Endothelial cell of umbilical vein (primary cell): ENCODE measurements at regions not wholly inside any gene's neighbourhood (a gene's known extent, or its start where the extent isn't known, plus 50 kb on each side); places are given as distances from the start of the nearest gene placed in this dataset.

Experiments used
- BruUV-seq: library from RNA; stranded (reverse); fragments of 400-500 nt; replicated peaks from 2 replicates; lab custom pipeline; 2021; lab: Mats Ljungman, UMichigan
- CTCF ChIA-PET: fragments of 300-600, 350-600 bp; sonication (Branson Sonifier 250); formaldehyde crosslinking; loops from one replicate; lab custom pipeline; 2021; ENCODE audit warnings: antibody characterized with exemption, inconsistent platforms; lab: Charles Lee
- POLR2A ChIA-PET: fragments of 300-600, 350-600 bp; sonication (Branson Sonifier 250); formaldehyde crosslinking; loops from one replicate; lab custom pipeline; 2021; ENCODE audit warnings: antibody characterized with exemption, inconsistent platforms; lab: Charles Lee
- DNase-seq: peaks from one replicate; pipeline ENCODE4 v3.0.0-alpha.2; 2011; ENCODE audit warnings: low read depth, low spot score
- FAIRE-seq: peaks from 2 replicates; lab custom pipeline; 2011; peaks lifted over from hg19 to GRCh38; lab: Jason Lieb, UNC
- H2AFZ ChIP-seq: 2 replicates; pipeline ENCODE4 v1.6.0; 2012; ENCODE audit warnings: low read depth, low read length, control low read depth, inconsistent platforms
- H3K27ac ChIP-seq: 2 replicates; pipeline ENCODE4 v1.5.1; 2011; ENCODE audit warnings: low read depth, mild to moderate bottlenecking, control low read depth, low read length, moderate library complexity; ENCODE audit not compliant: insufficient read depth
- H3K27me3 ChIP-seq, 2 experiments: 2 replicates each; pipeline versions ENCODE4 v1.6.0 to v1.6.1; 2011; ENCODE audit warnings: low read length in 2 of 2, mixed read lengths in 1 of 2; ENCODE audit not compliant: control insufficient read depth in 2 of 2, insufficient read depth in 2 of 2
- H3K36me3 ChIP-seq, 2 experiments: 2 replicates in 1 of 2; 3 replicates in 1 of 2; pipeline ENCODE4 v1.5.1; 2011; ENCODE audit warnings: low read length in 2 of 2, mild to moderate bottlenecking in 1 of 2, moderate library complexity in 1 of 2; ENCODE audit not compliant: control insufficient read depth in 2 of 2, insufficient read depth in 2 of 2; ENCODE audit errors: extremely low read depth in 1 of 2
- H3K4me1 ChIP-seq: 3 replicates; pipeline ENCODE4 v1.5.1; 2011; ENCODE audit warnings: mild to moderate bottlenecking, low read length; ENCODE audit not compliant: control insufficient read depth, insufficient read depth; ENCODE audit errors: extremely low read depth
- H3K4me2 ChIP-seq: 2 replicates; pipeline ENCODE4 v1.6.1; 2011; ENCODE audit warnings: low read length, control low read depth, mixed read lengths; ENCODE audit not compliant: insufficient read depth
- H3K4me3 ChIP-seq, 3 experiments: fragments of 200-600 bp in 1 of 3; sonication (generic), shearing (Covaris generic) in 1 of 3; replicated peaks in 1 of 3; 2 replicates each; pipeline ENCODE4 v1.5.1; 2011 to 2016; ENCODE audit warnings: control low read depth in 3 of 3, low read length in 3 of 3, mild to moderate bottlenecking in 2 of 3, inconsistent platforms in 1 of 3, low read depth in 1 of 3, moderate library complexity in 1 of 3; ENCODE audit not compliant: insufficient read depth in 1 of 3
- H3K79me2 ChIP-seq: 2 replicates; pipeline ENCODE4 v1.6.0; 2012; ENCODE audit warnings: low read length, inconsistent platforms; ENCODE audit not compliant: control insufficient read depth, insufficient read depth
- H3K9ac ChIP-seq: replicated peaks from 2 replicates; pipeline ENCODE3; 2011; ENCODE audit warnings: low read length, control low read depth; ENCODE audit not compliant: insufficient read depth; ENCODE audit errors: extremely low read depth
- H3K9me1 ChIP-seq: replicated peaks from 3 replicates; pipeline ENCODE4 v1.6.0; 2011; ENCODE audit warnings: mild to moderate bottlenecking, low read length; ENCODE audit not compliant: control insufficient read depth, insufficient read depth; ENCODE audit errors: extremely low read depth
- H3K9me3 ChIP-seq: replicated peaks from 2 replicates; pipeline ENCODE4 v1.5.1; 2012; ENCODE audit warnings: low read length, inconsistent platforms; ENCODE audit not compliant: control insufficient read depth, insufficient read depth
- H4K20me1 ChIP-seq: replicated peaks from 2 replicates; pipeline ENCODE3; 2011; ENCODE audit warnings: mild to moderate bottlenecking, low read length; ENCODE audit not compliant: control insufficient read depth, insufficient read depth; ENCODE audit errors: extremely low read depth
- CTCF ChIP-seq, 2 donors: IDR thresholded peaks; 1 replicate in 1 of 2; 2 replicates in 1 of 2; pipeline ENCODE4 v1.5.1; 2011; ENCODE audit warnings: low read length in 2 of 2, mild to moderate bottlenecking in 2 of 2, moderate library complexity in 2 of 2, control low read depth in 1 of 2, inconsistent platforms in 1 of 2, low read depth in 1 of 2; ENCODE audit not compliant: insufficient read depth in 1 of 2; ENCODE audit errors: extremely low read depth in 1 of 2
- EZH2 ChIP-seq: IDR thresholded peaks from 2 replicates; pipeline ENCODE4 v1.6.1; 2012; ENCODE audit warnings: borderline replicate concordance, low read depth, mild to moderate bottlenecking, moderate library complexity, low read length, inconsistent platforms; ENCODE audit not compliant: severe bottlenecking
- FOS ChIP-seq: IDR thresholded peaks from 2 replicates; pipeline ENCODE4 v1.6.1; 2011; ENCODE audit warnings: mild to moderate bottlenecking, low read length, moderate library complexity, borderline replicate concordance; ENCODE audit not compliant: insufficient read depth
- GATA2 ChIP-seq: IDR thresholded peaks from 2 replicates; pipeline ENCODE4 v1.7.0; 2011; ENCODE audit warnings: low read depth, mild to moderate bottlenecking, moderate library complexity, mixed read lengths, low read length; ENCODE audit not compliant: insufficient read length, insufficient read depth
- JUN ChIP-seq: IDR thresholded peaks from 2 replicates; pipeline ENCODE4 v1.6.1; 2011; ENCODE audit warnings: borderline replicate concordance, low read depth; ENCODE audit not compliant: insufficient read length, insufficient read depth
- MAX ChIP-seq: IDR thresholded peaks from 2 replicates; pipeline ENCODE4 v1.6.1; 2011; ENCODE audit not compliant: insufficient read depth, insufficient read length
- MYC ChIP-seq: IDR thresholded peaks from one replicate; pipeline ENCODE4 v1.6.1; 2011; ENCODE audit warnings: mild to moderate bottlenecking, low read depth, low read length
- POLR2A ChIP-seq: IDR thresholded peaks from 2 replicates; pipeline ENCODE4 v1.6.1; 2012; ENCODE audit warnings: low read depth, mild to moderate bottlenecking, control low read depth, low read length
- POLR2AphosphoS5 ChIP-seq: IDR thresholded peaks from 2 replicates; pipeline ENCODE4 v1.6.1; 2012; ENCODE audit warnings: low read depth, mild to moderate bottlenecking, control low read depth, low read length, moderate library complexity; ENCODE audit not compliant: insufficient read depth
- dilution Hi-C: fragments of 300-500 bp; cut with MboI; formaldehyde crosslinking; loops from one replicate; pipeline ENCODE4 v1.15.0; 2019; ENCODE audit warnings: low sequenced_read_pairs; ENCODE audit not compliant: extremely low pct_ligation_motif_present
- intact Hi-C: fragments of 100-400 bp; cut with micrococcal nuclease; formaldehyde crosslinking; loops from one replicate; pipeline ENCODE4 v1.10.0; 2022

GRCh38 chr11:116130122-116130521, 625.9 kb upstream of the CADM1 start:
- Histone ChIP-seq H3K27me3 (no peaks in the 10 kb centered on the region), H3K9me1 (no peaks in the 10 kb centered on the region), H3K4me1 (no peaks in the 10 kb centered on the region), H3K36me3 (no peaks in the 10 kb centered on the region), H3K9me3 (no peaks in the 10 kb centered on the region), H3K4me2 (no peak overlapping the region), H3K4me3 (no peak overlapping the region), H3K9ac (no peak overlapping the region), H4K20me1 (no peaks in the 10 kb centered on the region), H2AFZ (no peak overlapping the region), H3K27ac (no peak overlapping the region), H3K79me2 (no peaks in the 10 kb centered on the region)
- dilution Hi-C loops (no loop called here), intact Hi-C loops (no loop called here)
- no peak for DNase-seq
- TF ChIP-seq GATA2 (no peak), POLR2A (no peak), MYC (no peak), JUN (no peak), POLR2AphosphoS5 (no peak), MAX (no peak), FOS (no peak), EZH2 (no peak), CTCF (IDR thresholded peaks at IDR 0.05; ENCODE audit: extremely low read depth in 1 of 2, insufficient read depth in 1 of 2, low read depth in 1 of 2, low read length in 2 of 2) (no peak)
- CTCF ChIA-PET, result no interaction called here
- POLR2A ChIA-PET, result no interaction called here
- BruUV-seq, result no TSS peak
- FAIRE-seq, result no peak
